Germinal center (tissue), 1 donor: ENCODE measurements at regions not wholly inside any gene's neighbourhood (a gene's known extent, or its start where the extent isn't known, plus 50 kb on each side); places are given as distances from the start of the nearest gene placed in this dataset.

Experiments used
- DNase-seq: peaks from one replicate; pipeline ENCODE4 v3.0.0; 2012; ENCODE audit warnings: mixed read lengths, low spot score

- DNase-seq, result no peak
These were observed 181.5 kb upstream of the ZBED5 start for GRCh38 chr11:11039208-11039965.

DNA sequence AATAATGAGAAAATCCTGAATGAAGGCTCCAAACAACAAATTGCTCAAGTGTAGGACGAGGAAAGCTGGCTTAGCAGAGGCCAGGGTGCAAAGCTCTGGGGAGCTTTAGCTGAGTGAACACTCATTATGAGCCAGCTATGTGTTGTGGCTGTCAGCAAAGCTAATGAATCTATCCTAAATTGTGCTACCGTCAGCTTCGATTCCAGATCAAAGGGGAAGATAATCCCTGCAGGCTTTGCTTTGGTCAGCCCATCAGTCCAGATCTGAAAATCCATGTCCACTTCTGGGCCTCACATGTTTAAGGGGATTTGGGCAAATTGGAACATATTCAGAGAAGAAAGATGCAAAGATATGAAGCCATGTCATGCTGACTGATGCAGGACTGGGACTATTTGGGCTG, 180.9 kb upstream of the ZBED5 start:
- DNase-seq, result no peak

DNA sequence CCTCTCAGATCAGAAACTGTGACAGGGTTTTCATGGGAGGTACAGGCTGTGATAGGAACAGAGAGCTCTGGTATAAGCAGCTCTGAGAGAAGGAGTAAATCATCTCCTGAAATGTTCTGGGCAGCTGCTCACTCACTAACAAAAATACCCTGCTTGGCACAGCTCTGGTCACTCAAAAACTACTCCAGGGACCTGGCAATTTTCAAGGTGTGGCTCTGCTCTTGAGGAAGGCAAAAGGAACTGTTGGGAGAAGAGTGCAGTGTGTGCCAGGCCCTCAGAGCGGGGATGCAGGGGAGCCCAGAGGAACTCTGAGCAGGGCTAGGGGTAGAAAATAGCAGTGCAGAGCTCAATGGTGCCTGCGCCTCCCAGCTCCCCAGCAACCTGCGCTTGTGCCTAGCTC, 180.5 kb upstream of the ZBED5 start:
- DNase-seq, result no peak

- DNase-seq, result peak; percentile 24
These were observed 179.2 kb upstream of the ZBED5 start for GRCh38 chr11:11036848-11037732.

DNA sequence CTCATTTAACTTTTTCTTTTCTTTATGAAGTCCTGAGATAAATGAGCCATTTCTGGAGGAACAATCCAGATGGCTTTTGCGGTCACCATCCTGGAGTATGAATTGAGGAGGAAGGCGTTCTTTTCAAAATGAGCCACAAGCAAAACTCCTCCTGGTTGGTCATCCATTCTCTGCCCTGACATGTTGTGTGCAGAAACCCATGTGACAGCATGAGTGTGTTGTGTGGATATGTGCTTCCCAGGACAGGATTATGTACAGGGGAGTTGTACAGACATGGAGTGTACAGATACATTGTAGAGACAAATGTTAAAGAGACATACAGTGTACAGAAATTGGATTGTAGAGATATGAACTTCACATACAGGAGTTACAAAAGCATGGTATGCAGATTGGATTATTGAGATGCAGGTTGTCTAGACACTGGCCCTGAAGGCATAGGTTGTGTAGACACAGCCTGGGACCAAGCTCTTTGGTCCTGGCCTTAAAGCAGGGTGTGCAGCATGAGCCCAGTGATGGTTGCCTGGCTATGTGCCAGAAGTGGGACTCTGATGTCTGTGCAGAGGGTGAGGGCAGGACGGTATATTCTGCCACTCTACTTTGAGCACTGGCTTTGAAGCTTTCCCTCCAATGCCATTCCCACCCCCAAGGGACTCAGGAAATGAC, 178.5 kb upstream of the ZBED5 start:
- DNase-seq, result no peak

DNA sequence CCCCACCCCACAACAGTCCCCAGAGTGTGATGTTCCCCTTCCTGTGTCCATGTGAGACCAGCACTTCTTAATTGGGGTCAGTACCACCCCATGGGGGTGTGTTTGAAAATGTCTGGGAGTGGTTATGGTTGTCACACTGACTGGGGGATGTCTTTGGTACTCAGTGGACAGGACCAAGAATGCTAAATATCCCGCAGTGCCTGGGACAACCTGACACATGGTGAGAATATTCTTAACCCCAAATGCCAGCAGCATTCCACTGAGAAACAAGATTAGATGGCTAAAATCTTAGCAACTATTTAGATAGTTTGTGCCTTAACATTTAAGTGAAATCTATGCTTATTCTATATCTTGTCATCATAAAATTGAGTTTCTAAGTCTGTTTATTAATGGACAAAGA, 177.5 kb upstream of the ZBED5 start:
- no peak for DNase-seq

DNA sequence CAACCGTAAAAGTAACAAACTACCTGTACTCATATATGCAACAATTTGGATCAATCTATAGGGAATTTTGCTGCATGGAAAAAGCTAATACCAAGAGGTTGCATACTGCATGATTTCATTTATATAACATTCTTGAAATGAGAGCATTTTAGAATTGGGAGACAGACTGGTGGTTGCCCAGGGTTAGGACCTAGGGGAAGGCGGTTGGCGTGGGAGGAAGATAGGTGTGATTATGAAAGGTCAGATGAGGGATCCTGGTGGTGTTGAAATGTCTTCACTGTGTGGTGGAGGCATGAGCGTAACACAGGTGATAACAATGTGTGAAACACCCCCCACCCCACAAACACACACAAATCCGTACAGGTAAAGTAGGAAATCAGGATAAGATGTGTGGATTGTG, 176.6 kb upstream of the ZBED5 start:
- DNase-seq, result no peak

- no peak for DNase-seq
These were observed 174.2 kb upstream of the ZBED5 start for GRCh38 chr11:11032066-11032465.

DNA sequence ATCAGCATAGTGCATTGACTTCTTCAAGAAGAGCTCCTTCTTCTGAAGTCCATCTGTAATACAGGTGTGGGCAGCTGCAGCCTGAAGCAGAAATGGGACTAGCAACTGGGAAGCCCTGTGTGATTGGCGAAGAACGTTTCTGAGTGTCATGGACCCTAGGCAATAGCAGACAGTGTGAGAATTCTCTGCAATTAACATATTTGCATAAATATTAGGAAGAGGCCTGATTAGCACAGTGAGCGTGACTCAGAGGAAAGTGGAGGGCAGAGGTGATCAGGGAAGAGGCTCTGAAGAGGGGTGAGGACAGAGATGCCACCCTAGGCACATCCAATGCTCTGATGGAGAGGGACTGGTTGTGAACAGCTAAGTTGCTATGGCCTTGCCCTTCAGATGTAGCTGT, 171.2 kb upstream of the ZBED5 start:
- no peak for DNase-seq

GRCh38 chr11:11028017-11028692, 170.3 kb upstream of the ZBED5 start:
- peak; percentile 40 for DNase-seq

- DNase-seq, result no peak
These were observed 169.4 kb upstream of the ZBED5 start for GRCh38 chr11:11027288-11027687.

DNA sequence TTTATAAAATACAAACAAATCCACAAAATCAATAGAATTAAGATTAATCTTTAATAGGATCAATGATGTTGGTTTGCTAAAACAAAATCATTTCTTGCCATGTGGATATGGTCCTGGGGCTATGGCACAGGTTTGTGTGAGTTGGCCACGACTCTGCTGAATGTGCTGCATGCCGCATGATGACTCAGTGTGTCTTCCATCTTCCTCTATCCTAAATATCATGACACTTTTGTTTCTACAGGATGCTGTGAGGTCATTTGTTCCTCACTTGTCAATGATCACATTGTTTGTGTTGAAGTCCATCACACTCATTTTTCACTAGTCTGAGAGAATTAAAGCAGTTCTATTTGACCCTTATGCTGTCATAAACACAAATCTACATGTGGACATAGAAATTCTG, 167.2 kb upstream of the ZBED5 start:
- no peak for DNase-seq

- peak; percentile 26 for DNase-seq
These were observed 164.4 kb upstream of the ZBED5 start for GRCh38 chr11:11022125-11022730.

DNA sequence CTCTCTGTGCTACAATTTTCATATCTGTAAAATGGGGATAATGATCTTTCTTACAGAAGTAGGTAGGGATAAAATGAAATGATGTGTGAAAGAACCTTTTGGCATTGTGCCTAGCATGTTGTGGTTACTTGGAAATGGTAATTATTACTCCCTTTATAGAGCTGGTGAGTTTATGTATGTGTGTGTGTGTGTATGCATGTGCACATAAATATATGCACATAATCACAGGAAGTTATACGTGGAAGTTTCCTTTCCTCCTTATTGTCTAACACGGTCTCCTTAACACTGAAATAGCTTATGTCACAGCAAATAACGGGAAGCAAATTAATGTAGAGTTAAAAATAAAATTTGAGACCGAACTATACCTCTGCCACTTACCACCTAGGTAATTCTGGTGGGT, 163.7 kb upstream of the ZBED5 start:
- no peak for DNase-seq

GRCh38 chr11:11020747-11021149, 162.9 kb upstream of the ZBED5 start:
- no peak for DNase-seq

GRCh38 chr11:11020219-11020726, 162.4 kb upstream of the ZBED5 start:
- DNase-seq, result no peak

GRCh38 chr11:11016943-11017342, 159.1 kb upstream of the ZBED5 start:
- DNase-seq, result no peak

DNA sequence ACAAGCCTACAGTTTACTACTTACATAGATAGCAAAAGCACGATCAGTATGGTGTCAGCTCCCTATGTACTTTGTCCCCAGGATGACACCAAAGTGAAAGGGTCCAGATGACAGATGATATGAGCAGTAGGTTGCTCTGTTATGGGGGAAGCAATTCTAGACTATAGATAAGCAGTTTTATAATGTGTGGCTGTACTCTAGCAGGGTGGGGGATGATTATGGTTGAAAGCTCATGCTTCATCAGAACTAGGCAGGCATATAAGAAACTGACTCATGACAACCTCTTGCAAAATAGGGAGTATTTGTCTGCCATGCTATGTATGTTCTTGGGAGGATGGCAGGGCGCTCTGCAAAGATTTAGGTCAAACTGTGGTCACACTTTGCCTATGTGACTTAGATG, 158.2 kb upstream of the ZBED5 start:
- no peak for DNase-seq

- no peak for DNase-seq
These were observed 153.8 kb upstream of the ZBED5 start for GRCh38 chr11:11011617-11012016.

DNA sequence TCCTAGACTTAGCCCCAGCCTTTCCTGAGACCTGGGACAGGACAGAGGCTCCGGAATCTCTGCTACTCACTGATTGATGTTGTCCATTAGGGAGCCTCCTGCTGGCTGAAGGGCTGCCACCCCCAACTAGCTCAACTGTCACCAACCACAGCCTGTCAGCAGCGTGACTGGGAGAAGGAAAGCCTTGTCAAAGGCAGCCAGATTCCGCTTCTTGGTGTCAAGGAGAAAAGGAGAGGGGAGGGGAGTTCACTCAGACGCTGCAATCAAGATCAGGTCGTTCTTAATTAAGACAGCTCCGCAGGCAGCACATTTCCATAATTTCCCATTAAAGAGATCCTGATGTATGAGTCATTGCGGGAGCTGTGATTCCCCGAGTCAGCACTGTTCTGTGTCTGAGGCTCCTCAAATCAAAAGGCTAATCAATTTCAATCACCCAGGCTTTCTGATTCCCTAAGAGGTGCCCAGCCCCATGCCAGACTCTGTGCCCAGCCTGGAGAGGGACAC, 152.8 kb upstream of the ZBED5 start:
- DNase-seq, result no peak

DNA sequence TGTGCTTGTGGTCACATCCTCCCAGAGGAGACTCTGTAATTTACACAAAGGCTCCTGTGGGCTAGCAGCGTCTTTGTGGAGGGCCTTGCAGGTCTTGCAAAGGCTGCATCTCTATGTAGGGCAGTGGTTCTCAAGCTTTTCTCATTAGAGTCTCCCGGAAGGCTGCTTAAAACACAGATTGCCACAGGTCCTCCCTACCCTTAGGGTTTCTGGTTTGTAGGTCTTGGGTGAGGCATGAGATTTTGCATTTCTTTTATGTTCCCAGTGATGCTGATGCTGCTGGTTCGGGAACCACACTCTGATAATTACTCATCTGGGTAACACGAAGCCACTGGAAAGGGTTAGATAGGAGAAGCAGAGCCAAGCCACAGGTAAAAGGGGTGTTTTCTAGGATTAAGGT, 151.3 kb upstream of the ZBED5 start:
- no peak for DNase-seq
